ENCODE measurements at regions not wholly inside any gene's neighbourhood (a gene's known extent, or its start where the extent isn't known, plus 50 kb on each side); places are given as distances from the start of the nearest gene placed in this dataset.

GRCh38 chr2:177080746-177081284, 131.8 kb upstream of the HNRNPA3 start:
- TF ChIP-seq TCF4 (CRISPR knock-in tag; IDR thresholded peaks at IDR 0.05; ENCODE audit: borderline replicate concordance) (no peak), TOX (CRISPR knock-in tag; IDR thresholded peaks at IDR 0.05; ENCODE audit: borderline replicate concordance) (no peak), ZNF70 (CRISPR knock-in tag; IDR thresholded peaks at IDR 0.05) (no peak), ISL1 (CRISPR knock-in tag; IDR thresholded peaks at IDR 0.05) (no peak), ESRRG (CRISPR knock-in tag; IDR thresholded peaks at IDR 0.05) (no peak), CREB5 (CRISPR knock-in tag; IDR thresholded peaks at IDR 0.05; ENCODE audit: low read depth) (no peak), CSRNP3 (CRISPR knock-in tag; IDR thresholded peaks at IDR 0.05) (no peak), POU6F1 (CRISPR knock-in tag; IDR thresholded peaks at IDR 0.05; ENCODE audit: borderline replicate concordance, low read depth) (no peak), GLIS3 (CRISPR knock-in tag; IDR thresholded peaks at IDR 0.05) (no peak), BACH2 (CRISPR knock-in tag; IDR thresholded peaks at IDR 0.05; ENCODE audit: borderline replicate concordance) (no peak)
- no peak for ATAC-seq

GRCh38 chr2:177084607-177085006, 128.0 kb upstream of the HNRNPA3 start:
- TF ChIP-seq ZNF565 (CRISPR knock-in tag; conservative IDR thresholded peaks at IDR 0.05; ENCODE audit: low read depth) (no peak), ZNF70 (CRISPR knock-in tag; IDR thresholded peaks at IDR 0.05) (no peak), ZFP30 (CRISPR knock-in tag; IDR thresholded peaks at IDR 0.05) (no peak)
- ATAC-seq: no peak

GRCh38 chr2:177088529-177088928, 124.1 kb upstream of the HNRNPA3 start:
- no peak for ATAC-seq
- no peak for TF ChIP-seq CSDC2 (CRISPR knock-in tag; IDR thresholded peaks at IDR 0.05)
- no peak for TF ChIP-seq PPARA (CRISPR knock-in tag; IDR thresholded peaks at IDR 0.05; ENCODE audit: borderline replicate concordance)
- no peak for TF ChIP-seq ISL1 (CRISPR knock-in tag; IDR thresholded peaks at IDR 0.05)
- no peak for TF ChIP-seq RARB (CRISPR knock-in tag; IDR thresholded peaks at IDR 0.05)
- TF ChIP-seq CSRNP3 (CRISPR knock-in tag; IDR thresholded peaks at IDR 0.05): no peak
- TF ChIP-seq TOX (CRISPR knock-in tag; IDR thresholded peaks at IDR 0.05; ENCODE audit: borderline replicate concordance): no peak
- TF ChIP-seq ESRRG (CRISPR knock-in tag; IDR thresholded peaks at IDR 0.05): no peak
- no peak for TF ChIP-seq ZFP3 (CRISPR knock-in tag; IDR thresholded peaks at IDR 0.05)
- TF ChIP-seq CREB5 (CRISPR knock-in tag; IDR thresholded peaks at IDR 0.05; ENCODE audit: low read depth): no peak
- no peak for TF ChIP-seq TCF4 (CRISPR knock-in tag; IDR thresholded peaks at IDR 0.05; ENCODE audit: borderline replicate concordance)

GRCh38 chr2:177090967-177091366, 121.6 kb upstream of the HNRNPA3 start:
- ATAC-seq: no peak
- no peak for TF ChIP-seq RARB (CRISPR knock-in tag; IDR thresholded peaks at IDR 0.05)
- TF ChIP-seq TSHZ2 (CRISPR knock-in tag; IDR thresholded peaks at IDR 0.05): no peak
- no peak for TF ChIP-seq ZNF8 (CRISPR knock-in tag; IDR thresholded peaks at IDR 0.05)
- no peak for TF ChIP-seq ZNF70 (CRISPR knock-in tag; IDR thresholded peaks at IDR 0.05)
- TF ChIP-seq ESRRG (CRISPR knock-in tag; IDR thresholded peaks at IDR 0.05): no peak
- no peak for TF ChIP-seq ZFP3 (CRISPR knock-in tag; IDR thresholded peaks at IDR 0.05)
- TF ChIP-seq ISL1 (CRISPR knock-in tag; IDR thresholded peaks at IDR 0.05): no peak
- no peak for TF ChIP-seq ZC3H10 (CRISPR knock-in tag; IDR thresholded peaks at IDR 0.05)
- TF ChIP-seq OSR1 (CRISPR knock-in tag; IDR thresholded peaks at IDR 0.05): no peak
- no peak for TF ChIP-seq ARNTL (CRISPR knock-in tag; IDR thresholded peaks at IDR 0.05; ENCODE audit: borderline replicate concordance, low read depth)
- no peak for TF ChIP-seq PPARA (CRISPR knock-in tag; IDR thresholded peaks at IDR 0.05; ENCODE audit: borderline replicate concordance)
- no peak for TF ChIP-seq TCF4 (CRISPR knock-in tag; IDR thresholded peaks at IDR 0.05; ENCODE audit: borderline replicate concordance)
- TF ChIP-seq POU6F1 (CRISPR knock-in tag; IDR thresholded peaks at IDR 0.05; ENCODE audit: borderline replicate concordance, low read depth): no peak
- TF ChIP-seq CSRNP3 (CRISPR knock-in tag; IDR thresholded peaks at IDR 0.05): no peak
- TF ChIP-seq ZNF565 (CRISPR knock-in tag; conservative IDR thresholded peaks at IDR 0.05; ENCODE audit: low read depth): no peak
- no peak for TF ChIP-seq GLIS3 (CRISPR knock-in tag; IDR thresholded peaks at IDR 0.05)
